Ureter (tissue), 1 donor: ENCODE measurements at regions not wholly inside any gene's neighbourhood (a gene's known extent, or its start where the extent isn't known, plus 50 kb on each side); places are given as distances from the start of the nearest gene placed in this dataset.

Source experiments
- DNase-seq: peaks from one replicate; pipeline ENCODE4 v3.0.0-alpha.2; 2020; ENCODE audit warnings: low spot score
- donor health status: DM: yes; HTN: yes; CAD: no.

GRCh38 chr1:87165177-87165576 is 163.5 kb upstream of the LMO4 start:
- DNase-seq, result no peak

- no peak for DNase-seq
These were observed 161.4 kb upstream of the LMO4 start for GRCh38 chr1:87167157-87167789.

- no peak for DNase-seq
These were observed 160.7 kb upstream of the LMO4 start for GRCh38 chr1:87167848-87168525.

GRCh38 chr1:87169263-87169910 is 159.3 kb upstream of the LMO4 start:
- no peak for DNase-seq

- no peak for DNase-seq
These were observed 158.5 kb upstream of the LMO4 start for GRCh38 chr1:87170157-87170556.

- DNase-seq, result no peak
These were observed 157.6 kb upstream of the LMO4 start for GRCh38 chr1:87170931-87171598.

GRCh38 chr1:87173231-87173630 is 155.4 kb upstream of the LMO4 start:
- no peak for DNase-seq

- DNase-seq, result no peak
These were observed 153.9 kb upstream of the LMO4 start for GRCh38 chr1:87174724-87175245.

GRCh38 chr1:87176087-87176486 is 152.6 kb upstream of the LMO4 start:
- DNase-seq, result no peak

GRCh38 chr1:87176514-87176913 is 152.2 kb upstream of the LMO4 start:
- no peak for DNase-seq

GRCh38 chr1:87178441-87178840 is 150.2 kb upstream of the LMO4 start:
- DNase-seq, result no peak

GRCh38 chr1:87179076-87179810 is 149.4 kb upstream of the LMO4 start:
- DNase-seq, result no peak

- no peak for DNase-seq
These were observed 148.7 kb upstream of the LMO4 start for GRCh38 chr1:87179851-87180519.

- DNase-seq, result no peak
These were observed 148.0 kb upstream of the LMO4 start for GRCh38 chr1:87180682-87181081.

- DNase-seq, result no peak
These were observed 146.1 kb upstream of the LMO4 start for GRCh38 chr1:87182611-87183010.

- DNase-seq, result no peak
These were observed 143.6 kb upstream of the LMO4 start for GRCh38 chr1:87185077-87185476.

- DNase-seq, result no peak
These were observed 142.3 kb upstream of the LMO4 start for GRCh38 chr1:87186346-87186745.

GRCh38 chr1:87188640-87189039 is 140.0 kb upstream of the LMO4 start:
- no peak for DNase-seq

- DNase-seq, result no peak
These were observed 138.3 kb upstream of the LMO4 start for GRCh38 chr1:87190402-87190801.

GRCh38 chr1:87191646-87192045 is 137.0 kb upstream of the LMO4 start:
- DNase-seq, result no peak

GRCh38 chr1:87194271-87194774 is 134.4 kb upstream of the LMO4 start:
- DNase-seq, result no peak
